ENCODE measurements at regions not wholly inside any gene's neighbourhood (a gene's known extent, or its start where the extent isn't known, plus 50 kb on each side); places are given as distances from the start of the nearest gene placed in this dataset.

DNA sequence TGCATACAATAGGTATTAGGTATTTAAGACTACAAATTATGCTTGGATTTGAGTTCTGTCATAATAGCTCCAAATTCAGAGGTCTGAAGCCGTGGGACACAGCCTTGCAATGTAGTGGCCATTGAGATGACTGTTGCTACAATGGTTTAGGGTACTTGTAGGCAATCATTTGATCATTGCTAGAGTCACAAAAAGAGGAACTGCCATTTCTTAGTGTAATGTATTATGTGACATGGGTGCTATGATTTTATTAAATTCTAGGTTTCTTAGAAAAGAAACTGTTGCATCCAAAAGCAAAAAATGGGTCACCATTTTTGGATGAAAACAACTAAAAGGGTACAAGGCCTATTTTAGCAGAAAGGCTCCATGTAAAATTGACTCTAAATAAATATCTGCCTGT lies 129.9 kb upstream of the ZNF644 start:
- DNase-seq (ENCODE audit: low read depth in 2 of 2): no peak

DNA sequence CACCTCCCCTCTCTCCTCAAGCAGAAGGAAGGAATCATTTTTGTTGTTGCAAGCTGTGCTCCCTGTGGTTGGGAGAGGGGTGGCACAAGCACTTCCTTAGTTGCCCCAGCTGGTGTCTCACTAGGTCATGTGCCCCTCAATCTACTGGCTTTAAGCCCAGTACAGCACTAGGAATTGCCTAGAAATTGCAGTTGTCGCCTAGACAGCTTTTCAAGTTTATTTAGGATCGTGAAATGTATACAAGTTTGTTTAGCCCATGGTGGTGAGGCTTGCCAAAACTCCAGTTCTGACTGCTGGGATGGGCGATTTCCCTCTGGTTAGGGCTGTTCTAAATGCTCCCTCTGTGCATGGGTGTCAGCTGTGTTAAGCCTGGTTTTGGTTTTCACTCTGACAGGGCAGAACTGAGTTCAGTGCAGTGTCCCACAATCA lies 126.8 kb upstream of the ZNF644 start:
- no peak for DNase-seq (ENCODE audit: low read depth in 2 of 2)

DNA sequence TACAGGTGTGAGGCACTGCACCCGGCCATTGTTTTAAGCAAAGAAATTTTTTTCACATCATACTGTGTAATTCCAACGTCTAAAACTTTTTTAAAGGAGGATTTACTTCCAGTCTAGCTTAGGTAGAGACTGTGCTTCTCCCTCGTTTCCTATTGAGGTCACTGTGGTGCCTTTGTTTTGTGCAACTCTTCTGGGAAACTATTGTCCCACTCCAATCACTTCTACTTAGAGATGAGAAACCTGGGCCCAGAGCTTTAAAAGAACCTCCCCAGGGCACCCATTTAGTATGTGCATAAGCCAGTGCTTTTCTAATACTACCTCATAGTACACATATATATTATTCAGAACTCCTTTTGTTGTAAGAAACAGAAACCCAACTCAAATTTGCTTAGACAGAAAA lies 120.0 kb upstream of the ZNF644 start:
- DNase-seq (ENCODE audit: low read depth in 2 of 2): no peak

DNA sequence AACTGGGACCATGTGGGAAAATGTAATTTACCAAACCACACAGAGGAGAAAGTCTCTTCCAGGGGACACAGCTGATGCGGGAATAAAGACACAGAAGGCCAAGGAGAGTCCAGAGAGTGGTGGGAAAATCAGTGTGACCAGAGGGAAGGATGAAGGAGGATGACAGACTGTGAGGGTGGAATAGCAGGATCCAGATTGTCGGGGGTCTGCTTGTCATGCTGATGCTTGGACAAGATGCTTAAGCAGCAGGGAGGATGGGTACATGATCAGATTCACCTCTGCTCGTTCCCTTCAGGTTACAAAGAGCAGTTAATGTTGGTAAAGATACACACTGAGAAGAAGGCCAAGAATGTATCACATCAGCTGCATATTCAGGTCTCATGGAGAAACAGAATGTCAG lies 117.1 kb upstream of the ZNF644 start:
- DNase-seq (ENCODE audit: low read depth in 2 of 2): no peak

DNA sequence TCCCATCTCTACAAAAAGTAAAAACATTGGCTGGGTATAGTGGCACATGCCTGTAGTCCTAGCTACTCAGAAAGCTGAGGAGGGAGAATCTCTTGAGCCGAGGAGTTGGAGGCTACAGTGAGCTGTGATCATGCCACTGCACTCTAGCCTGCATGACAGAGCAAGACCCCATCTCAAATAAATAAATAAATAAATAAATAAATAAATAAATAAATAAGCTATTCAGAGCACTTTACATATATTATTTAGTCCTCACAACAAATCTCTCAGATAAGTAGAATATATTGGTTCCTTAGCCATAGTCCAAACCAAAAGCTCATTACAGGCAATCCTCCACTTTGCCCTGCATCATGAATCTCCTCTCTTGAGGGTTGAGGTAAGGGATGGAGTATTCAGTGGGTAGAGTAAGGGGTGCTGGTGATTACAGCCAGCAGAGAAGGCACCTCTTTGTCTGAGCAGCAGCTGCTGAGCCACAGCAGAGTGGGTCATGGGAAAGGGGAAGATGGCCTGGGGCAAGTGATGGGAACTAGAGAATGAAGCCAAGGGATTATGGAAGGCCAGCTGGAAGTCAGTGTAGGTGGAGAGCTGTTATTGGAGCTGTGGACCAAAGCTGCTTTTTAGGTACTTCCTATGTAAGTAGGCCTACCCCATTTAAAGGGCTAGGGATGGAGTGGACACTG lies 115.5 kb upstream of the ZNF644 start:
- DNase-seq (ENCODE audit: low read depth in 2 of 2): no peak

DNA sequence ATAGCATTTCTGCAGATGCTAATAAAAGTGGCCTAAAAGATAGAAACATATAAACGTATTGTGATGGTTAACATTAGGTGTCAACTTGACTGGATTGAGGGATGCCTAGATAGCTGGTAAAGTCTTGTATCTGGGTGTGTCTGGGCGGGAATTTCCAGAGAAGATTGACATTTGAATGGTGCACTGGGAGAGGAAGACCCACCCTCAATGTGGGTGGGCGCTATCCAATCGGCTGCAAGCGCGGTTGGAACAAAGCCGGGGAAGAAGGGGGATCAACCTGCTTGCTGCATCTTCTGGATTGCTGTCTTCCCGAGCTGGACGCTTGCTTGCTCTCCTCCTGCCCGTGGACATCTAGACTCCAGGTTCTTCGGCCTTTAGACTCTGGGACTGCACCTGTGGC lies 114.0 kb upstream of the ZNF644 start:
- DNase-seq (ENCODE audit: low read depth in 2 of 2): no peak

DNA sequence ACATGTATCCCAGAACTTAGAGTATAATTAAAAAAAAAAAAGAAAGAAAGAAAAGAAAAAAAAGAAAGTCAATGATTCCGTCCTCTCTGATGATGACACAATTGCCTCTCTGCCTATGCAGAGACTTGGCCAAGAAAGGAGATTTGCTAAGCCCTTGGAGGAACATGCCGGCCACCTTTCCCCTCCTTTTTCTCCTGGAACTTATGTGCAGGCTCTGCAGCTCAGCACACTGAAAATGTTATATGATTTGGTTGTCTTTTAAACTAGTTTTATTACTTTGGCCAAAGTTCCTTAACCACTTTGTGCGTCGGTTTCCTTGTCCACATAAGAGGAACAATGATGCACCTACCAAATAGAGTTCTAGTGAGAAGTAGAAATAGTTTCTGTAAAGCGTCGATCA lies 111.4 kb upstream of the ZNF644 start:
- no peak for DNase-seq (ENCODE audit: low read depth in 2 of 2)

DNA sequence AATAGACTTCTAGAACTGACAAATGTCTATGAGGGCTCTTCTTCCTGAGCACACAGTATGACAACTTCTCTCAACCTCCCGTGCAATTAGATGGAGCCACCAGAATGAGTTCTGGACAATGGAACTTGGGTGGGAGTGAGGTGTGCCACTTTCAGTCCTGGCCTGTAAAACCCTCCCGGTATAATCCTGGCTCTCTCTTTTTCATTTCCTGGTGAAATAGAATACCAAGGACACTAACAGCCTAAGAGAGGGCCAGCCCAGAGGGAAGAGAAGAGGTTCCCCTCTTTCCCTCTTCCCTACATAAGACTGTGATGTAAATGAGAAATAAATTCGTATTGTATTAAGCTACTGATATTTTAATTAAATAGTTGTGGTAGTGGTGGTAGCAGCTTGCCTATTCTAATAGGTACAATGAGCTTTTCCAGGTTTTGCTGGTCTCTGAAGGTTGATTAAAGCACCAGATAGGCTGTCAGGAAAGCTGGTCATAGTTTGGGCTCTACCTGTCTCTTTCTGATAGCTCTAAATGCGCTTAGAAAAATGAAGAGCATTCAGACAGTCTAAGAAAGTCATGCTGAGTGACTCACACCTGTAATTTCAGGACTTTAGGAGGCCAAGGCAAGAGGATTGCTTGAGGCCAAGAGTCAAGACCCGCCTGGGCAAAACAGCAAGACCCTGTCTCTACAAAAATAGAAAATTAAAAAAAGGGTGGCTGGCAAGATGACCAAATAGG lies 108.6 kb upstream of the ZNF644 start:
- no peak for DNase-seq (ENCODE audit: low read depth in 2 of 2)

DNA sequence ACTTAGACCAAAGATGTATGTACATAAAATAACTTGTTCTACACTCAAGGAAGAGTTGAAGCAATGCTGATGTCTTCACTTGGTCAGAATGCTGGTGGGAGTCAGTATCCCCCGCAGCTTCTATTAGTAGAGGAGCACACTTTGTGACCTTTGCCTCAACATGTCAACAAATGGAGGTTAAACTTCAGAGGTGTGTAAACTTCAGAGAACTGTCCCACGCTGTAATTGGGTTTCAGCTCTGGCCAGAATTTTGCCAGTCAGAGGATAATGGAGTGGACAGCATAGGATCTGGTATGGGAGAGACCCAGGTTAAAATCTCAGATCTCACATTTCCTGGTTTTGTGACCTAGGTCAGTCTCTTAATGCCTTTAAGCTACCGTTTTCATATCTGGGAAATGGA lies 107.6 kb upstream of the ZNF644 start:
- no peak for DNase-seq (ENCODE audit: low read depth in 2 of 2)

DNA sequence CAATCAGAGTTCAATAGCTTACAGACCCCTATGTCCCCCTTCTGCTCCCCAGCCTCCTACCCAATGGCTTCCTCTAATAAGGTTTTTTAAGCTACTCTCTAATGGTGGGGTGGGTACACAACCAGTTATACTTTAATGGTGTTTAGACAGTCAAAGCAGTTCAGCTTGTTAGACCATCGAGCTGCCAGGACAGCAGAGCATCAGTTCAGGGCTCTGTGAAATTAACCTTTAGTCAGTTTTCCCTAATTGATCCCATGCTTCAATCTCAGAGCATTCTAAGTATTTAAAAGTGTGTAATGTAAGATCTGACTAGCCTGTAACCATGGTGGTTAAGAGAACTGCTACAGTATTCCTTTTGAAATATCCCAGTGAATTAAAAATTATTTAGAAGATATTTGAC lies 107.2 kb upstream of the ZNF644 start:
- no peak for DNase-seq (ENCODE audit: low read depth in 2 of 2)

DNA sequence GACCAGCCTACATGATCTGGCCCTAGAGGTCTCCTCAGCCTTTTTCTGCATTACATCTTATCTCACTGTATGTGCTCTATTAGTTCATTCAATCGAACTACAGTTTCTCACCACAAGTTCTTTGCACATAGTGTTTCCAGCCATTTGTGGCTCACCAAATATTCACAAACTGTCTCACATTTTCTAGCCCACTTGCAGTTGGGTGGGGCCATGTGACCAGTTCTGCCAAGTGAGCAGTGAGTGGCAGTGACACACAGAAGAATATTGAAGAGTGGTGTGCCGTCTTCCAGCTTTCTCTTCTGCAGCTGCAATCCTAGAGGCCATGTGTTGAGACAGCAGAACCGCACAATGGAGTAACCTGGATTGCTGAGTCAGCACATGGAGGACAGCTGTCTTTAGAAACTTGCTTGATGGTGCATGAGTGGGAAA lies 103.2 kb upstream of the ZNF644 start:
- DNase-seq (ENCODE audit: low read depth in 2 of 2): no peak

DNA sequence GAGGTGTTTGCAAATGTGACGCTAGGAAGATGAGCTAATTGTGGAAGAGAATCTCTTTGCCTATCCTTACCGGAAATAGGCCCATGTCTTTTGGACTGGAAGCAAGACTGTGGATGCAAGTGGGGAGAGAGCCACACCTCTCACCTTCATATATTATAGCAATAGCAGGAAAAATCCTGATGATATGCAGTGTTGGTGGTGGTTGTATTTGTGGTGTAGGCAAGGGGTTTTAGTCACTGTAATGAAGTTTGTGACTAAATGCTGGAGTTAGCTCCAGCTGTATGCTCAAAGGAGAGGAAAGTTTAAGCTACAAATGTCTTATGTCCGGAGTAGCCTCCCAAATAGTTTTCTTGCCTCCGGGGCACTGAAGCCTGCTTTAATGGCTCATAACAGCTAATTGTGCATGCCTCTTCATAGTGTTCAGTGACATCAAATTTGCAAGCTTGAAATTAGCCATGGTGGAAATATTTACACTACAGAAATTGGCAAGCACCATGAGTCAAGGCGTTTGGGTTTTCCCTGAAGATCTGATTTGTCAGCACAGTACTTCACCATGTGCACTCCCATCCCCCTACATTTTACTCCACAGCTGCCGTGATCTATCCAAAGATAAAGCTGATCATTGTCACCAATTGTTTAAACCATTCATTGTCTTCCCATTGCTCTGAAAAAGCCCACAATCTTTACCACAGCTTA lies 102.6 kb upstream of the ZNF644 start:
- DNase-seq (ENCODE audit: low read depth in 2 of 2): no peak

DNA sequence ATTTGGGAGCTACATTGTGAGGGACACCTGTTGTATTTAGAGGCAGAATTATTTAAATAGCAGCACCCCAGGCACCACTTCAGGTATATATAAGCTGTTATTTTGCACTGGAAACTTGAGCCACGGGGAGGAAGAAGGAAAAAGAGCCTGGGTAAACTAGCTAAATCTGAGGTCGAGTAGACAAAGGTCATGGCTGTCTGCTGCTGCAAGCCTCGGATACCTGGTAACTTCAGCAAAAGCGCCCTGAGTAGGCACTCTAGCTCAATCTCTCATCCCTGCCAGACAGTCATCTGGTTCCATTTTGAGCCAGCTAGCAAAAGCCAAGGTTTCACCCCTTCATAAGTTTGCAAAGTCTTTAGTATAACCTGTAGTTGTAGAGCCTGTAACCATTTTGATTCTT lies 101.9 kb upstream of the ZNF644 start:
- DNase-seq (ENCODE audit: low read depth in 2 of 2): no peak

DNA sequence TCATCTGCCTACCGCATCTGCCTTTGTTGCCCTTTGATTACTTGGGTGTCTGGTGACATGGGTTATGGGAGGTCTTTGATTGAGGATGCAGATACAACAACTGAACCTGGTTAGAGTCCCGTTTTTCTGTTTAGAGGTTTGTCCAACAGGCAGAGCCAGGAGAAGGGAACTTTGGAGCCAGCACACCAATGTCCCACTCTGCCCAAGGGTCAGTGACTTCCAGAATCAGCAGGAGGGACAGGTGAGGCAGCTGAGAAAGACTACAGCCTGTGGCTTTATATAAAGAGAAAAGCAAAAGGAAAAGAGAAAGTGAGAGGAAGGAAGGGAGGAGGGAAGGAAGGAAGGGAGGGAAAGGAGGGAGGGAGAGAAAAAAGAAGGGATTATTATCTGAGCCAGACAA lies 101.5 kb upstream of the ZNF644 start:
- DNase-seq (ENCODE audit: low read depth in 2 of 2): no peak

DNA sequence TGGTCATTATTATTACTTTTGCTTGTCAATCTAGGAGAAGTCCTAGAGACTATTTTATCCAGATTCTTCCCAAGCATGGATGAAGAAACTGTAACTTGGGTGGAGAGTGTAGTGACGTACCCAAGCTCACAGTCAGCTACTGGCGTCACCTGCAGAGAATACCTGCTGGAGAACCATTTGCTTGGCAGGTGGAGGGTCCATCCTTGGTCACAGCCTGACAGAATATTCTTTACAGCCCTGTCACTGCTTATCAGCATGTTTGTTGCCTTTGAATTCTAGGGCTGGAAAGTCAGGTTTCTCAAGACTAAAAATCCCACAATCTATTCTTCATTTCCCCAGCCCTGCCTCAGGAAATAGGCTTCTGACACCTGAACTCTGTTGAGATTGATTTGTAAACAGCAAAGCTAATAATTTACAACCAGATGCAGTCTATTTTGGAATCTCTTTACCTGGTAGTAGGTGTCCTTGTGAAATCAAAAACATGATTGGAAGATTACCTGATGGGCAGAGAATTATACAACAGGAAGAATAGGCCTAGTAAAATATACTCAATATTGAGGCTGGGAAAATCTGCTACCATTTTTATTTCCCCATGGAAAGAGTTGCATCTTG lies 100.4 kb upstream of the ZNF644 start:
- DNase-seq (ENCODE audit: low read depth in 2 of 2): no peak

DNA sequence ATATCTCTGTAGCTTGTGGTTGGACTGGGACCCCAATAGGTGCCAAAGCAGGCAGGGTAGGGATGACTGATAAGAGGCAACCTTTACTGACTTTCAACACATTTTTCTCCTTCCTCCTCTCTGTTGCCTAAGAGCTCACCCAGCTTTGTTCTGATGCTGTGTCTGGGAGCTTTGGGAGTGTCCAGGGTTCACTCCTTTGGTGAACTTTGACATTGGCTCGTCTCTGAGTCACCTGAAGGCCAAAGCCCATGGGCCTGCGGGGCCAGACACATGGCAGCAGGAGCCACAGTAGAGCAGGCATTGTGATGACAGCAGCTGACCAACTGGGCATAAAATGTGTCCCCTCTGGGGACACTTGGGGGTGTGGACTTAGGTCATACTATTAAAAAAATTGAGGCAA lies 99.5 kb upstream of the ZNF644 start:
- DNase-seq (ENCODE audit: low read depth in 2 of 2): no peak

DNA sequence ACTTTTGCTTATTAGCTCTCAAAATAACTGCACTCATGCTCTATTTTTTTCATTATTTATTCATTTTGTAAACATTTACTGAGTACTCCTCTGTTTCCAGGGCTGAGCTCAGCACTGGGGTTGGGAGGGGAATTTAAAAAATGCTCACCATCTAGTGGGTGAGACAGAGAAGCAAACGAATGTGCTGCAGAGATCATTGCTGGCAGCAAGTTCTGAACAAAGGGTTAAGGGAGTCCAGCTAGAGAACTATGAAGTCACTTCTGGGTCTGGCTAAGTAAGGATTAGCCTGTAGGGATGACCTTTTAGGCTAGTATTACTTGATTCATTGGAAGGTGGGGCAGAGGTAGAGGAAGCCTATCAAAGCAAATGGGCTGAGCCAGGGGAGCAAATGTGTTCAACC lies 99.1 kb upstream of the ZNF644 start:
- no peak for DNase-seq (ENCODE audit: low read depth in 2 of 2)

DNA sequence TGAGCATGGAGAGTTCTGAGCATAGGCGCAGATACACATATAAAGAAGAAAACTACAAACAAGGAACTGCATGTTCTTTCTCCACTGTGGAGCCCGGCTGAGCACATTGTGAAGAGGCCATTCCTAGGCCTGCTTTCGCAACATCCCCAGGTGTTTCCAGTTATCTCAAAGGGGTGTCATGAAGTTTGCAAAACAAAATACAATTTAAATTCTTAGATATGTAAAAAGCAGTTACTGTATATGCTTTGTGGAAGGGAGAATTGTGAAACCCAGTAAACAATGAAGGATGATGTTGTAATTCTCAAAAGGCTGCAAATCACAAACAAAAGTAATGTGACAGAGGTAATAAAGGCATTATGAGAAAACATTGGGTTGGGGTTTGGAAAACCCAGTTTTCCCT lies 98.6 kb upstream of the ZNF644 start:
- no peak for DNase-seq (ENCODE audit: low read depth in 2 of 2)

DNA sequence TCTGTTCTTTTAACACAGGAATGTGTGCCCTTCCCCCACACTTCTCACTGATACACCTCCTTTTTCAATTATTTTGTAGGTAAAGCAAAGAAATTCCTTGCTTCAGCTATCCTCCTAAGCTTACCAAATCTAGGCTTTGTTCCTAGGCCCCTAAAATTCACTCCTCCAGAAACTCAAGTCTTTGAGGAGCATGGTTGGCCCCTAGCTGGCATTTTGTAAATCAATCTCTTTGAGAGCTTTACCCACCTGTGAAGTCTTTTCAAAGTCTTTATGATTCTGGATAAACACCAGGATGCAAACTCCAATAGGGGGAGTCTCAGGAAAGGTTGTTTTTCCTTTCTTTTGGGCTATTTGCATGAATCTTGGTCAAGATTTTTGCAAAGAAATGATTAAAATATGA lies 82.9 kb upstream of the ZNF644 start:
- no peak for DNase-seq (ENCODE audit: low read depth in 2 of 2)

DNA sequence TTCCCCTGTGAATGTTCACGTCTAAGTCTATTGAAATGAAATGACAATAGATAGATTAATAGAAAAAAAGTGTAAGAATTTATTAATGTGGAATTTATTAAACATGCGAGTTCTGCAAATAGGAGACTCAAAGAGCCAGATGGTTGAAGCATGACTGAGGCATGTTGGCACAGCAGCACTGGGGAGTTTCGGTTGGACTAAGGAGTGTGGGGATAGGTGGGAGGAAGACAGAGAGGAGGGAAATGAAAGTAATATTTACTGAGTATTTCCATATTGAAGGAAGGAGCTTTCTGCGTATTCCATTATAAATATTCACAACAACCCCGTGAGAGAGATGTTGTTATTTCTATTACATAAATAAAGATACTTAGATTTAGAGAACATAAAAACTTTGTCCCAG lies 79.5 kb upstream of the ZNF644 start:
- DNase-seq (ENCODE audit: low read depth in 2 of 2): no peak

DNA sequence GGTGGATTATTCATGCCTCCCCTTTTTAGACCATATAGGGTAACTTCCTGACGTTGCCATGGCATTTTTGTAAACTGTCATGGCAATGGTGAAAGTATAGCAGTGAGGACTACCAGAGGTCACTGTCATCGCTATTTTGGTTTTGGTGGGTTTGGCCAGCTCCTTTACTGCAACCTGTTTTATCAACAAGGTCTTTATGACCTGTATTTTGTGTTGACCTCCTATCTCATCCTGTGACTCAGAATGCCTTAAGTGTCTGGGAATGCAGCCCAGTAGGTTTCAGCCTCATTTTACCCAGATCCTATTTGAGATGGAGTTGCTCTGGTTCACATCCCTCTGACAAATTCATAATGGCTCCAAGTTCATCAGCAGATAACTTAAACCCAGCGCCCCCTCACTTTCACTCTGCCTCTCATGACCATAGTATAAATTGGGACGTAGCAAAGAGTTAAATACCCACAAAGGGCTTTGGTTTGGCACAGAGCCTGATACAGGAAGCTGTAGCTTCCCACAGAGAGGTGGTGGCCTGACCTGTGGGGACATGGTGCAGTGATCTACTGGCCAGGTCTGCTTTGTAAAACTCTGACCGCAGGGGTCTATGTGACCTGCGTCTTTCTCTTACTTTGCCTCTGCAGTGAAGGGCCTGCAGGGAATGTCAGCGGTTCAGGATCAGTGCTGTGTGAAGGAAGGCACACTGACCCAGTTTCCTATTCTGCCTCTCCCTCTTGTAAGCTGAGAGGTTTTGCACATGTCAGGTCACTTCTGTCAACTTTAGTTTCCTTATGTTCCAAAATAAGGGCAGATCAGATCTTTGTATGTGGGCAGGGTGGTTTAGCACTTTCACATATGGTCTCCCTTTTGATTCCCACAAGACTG lies 78.1 kb upstream of the ZNF644 start:
- DNase-seq (ENCODE audit: low read depth in 2 of 2): peak in 1 of 2 donors; percentile 16

Measured in dermis microvascular lymphatic vessel endothelial cell (primary cell).